ENCODE measurements at regions not wholly inside any gene's neighbourhood (a gene's known extent, or its start where the extent isn't known, plus 50 kb on each side); places are given as distances from the start of the nearest gene placed in this dataset.

- TF ChIP-seq CTCF (IDR thresholded peaks at IDR 0.05), result no peak
- TF ChIP-seq EP300 (IDR thresholded peaks at IDR 0.05), result no peak
Measured at GRCh38 chr9:102403514-102403913, 591.6 kb upstream of the CYLC2 start.
